AG10803 (cell line): ENCODE measurements at regions not wholly inside any gene's neighbourhood (a gene's known extent, or its start where the extent isn't known, plus 50 kb on each side); places are given as distances from the start of the nearest gene placed in this dataset.

ENCODE experiments used
- DNase-seq: peaks from one replicate; pipeline ENCODE4 v3.0.0; 2010; ENCODE audit warnings: low read depth
- H3K4me3 ChIP-seq: 2 replicates; pipeline ENCODE4 v1.5.1; 2011; ENCODE audit warnings: mild to moderate bottlenecking, low read length, control low read depth
- CTCF ChIP-seq: conservative IDR thresholded peaks from 2 replicates; pipeline ENCODE4 v1.5.1; 2011; ENCODE audit warnings: mild to moderate bottlenecking, low read length, control low read depth, inconsistent platforms

GRCh38 chr16:87145181-87146176 lies 171.7 kb downstream of the C16orf95 start:
- peak; percentile 51 for DNase-seq
- TF ChIP-seq CTCF, result no peak
- H3K4me3 ChIP-seq, result no peak overlapping the region

GRCh38 chr16:87146676-87147075 lies 170.5 kb downstream of the C16orf95 start:
- no peak for DNase-seq
- no peak overlapping the region for H3K4me3 ChIP-seq
- no peak for TF ChIP-seq CTCF

GRCh38 chr16:87149051-87149450 lies 168.1 kb downstream of the C16orf95 start:
- no peak overlapping the region for H3K4me3 ChIP-seq
- TF ChIP-seq CTCF, result no peak
- no peak for DNase-seq

- DNase-seq, result no peak
- TF ChIP-seq CTCF, result no peak
- H3K4me3 ChIP-seq, result no peak overlapping the region
These were observed 166.9 kb downstream of the C16orf95 start for GRCh38 chr16:87150262-87150661.

GRCh38 chr16:87150681-87151280 lies 166.4 kb downstream of the C16orf95 start:
- H3K4me3 ChIP-seq, result no peak overlapping the region
- no peak for DNase-seq
- no peak for TF ChIP-seq CTCF

GRCh38 chr16:87152221-87152755 lies 164.9 kb downstream of the C16orf95 start:
- no peak for TF ChIP-seq CTCF
- H3K4me3 ChIP-seq, result no peak overlapping the region
- no peak for DNase-seq
